ENCODE measurements at regions not wholly inside any gene's neighbourhood (a gene's known extent, or its start where the extent isn't known, plus 50 kb on each side); places are given as distances from the start of the nearest gene placed in this dataset.

GRCh38 chr2:192292478-192292877 lies 97.7 kb upstream of the TMEFF2 start:
- H3K4me3 ChIP-seq (ENCODE audit: insufficient read depth, low read depth, low read length, poor library complexity, severe bottlenecking): no peak overlapping the region
- no peaks in the 10 kb centered on the region for H3K27me3 ChIP-seq (replicated peaks; ENCODE audit: control insufficient read depth, insufficient read depth, low read length, poor library complexity, severe bottlenecking)
- H3K36me3 ChIP-seq (ENCODE audit: control insufficient read depth, insufficient read depth, low read length): no peaks in the 10 kb centered on the region
- DNase-seq: no peak
- H3K27ac ChIP-seq (ENCODE audit: insufficient read depth, low read length, poor library complexity, severe bottlenecking): no peak overlapping the region
- H3K9me3 ChIP-seq (ENCODE audit: control insufficient read depth, low read length): no peaks in the 10 kb centered on the region
- no peaks in the 10 kb centered on the region for H3K4me1 ChIP-seq (ENCODE audit: control insufficient read depth, insufficient read depth, low read length, poor library complexity, severe bottlenecking)

GRCh38 chr2:192288295-192288694 lies 93.6 kb upstream of the TMEFF2 start:
- no peaks in the 10 kb centered on the region for H3K4me1 ChIP-seq (ENCODE audit: control insufficient read depth, insufficient read depth, low read length, poor library complexity, severe bottlenecking)
- H3K36me3 ChIP-seq (ENCODE audit: control insufficient read depth, insufficient read depth, low read length): no peaks in the 10 kb centered on the region
- no peaks in the 10 kb centered on the region for H3K9me3 ChIP-seq (ENCODE audit: control insufficient read depth, low read length)
- no peaks in the 10 kb centered on the region for H3K27me3 ChIP-seq (replicated peaks; ENCODE audit: control insufficient read depth, insufficient read depth, low read length, poor library complexity, severe bottlenecking)
- no peak overlapping the region for H3K27ac ChIP-seq (ENCODE audit: insufficient read depth, low read length, poor library complexity, severe bottlenecking)
- no peak for DNase-seq
- no peak overlapping the region for H3K4me3 ChIP-seq (ENCODE audit: insufficient read depth, low read depth, low read length, poor library complexity, severe bottlenecking)

GRCh38 chr2:192286093-192286701 lies 91.5 kb upstream of the TMEFF2 start:
- no peak overlapping the region for H3K27ac ChIP-seq (ENCODE audit: insufficient read depth, low read length, poor library complexity, severe bottlenecking)
- no peaks in the 10 kb centered on the region for H3K27me3 ChIP-seq (replicated peaks; ENCODE audit: control insufficient read depth, insufficient read depth, low read length, poor library complexity, severe bottlenecking)
- no peaks in the 10 kb centered on the region for H3K9me3 ChIP-seq (ENCODE audit: control insufficient read depth, low read length)
- no peaks in the 10 kb centered on the region for H3K4me1 ChIP-seq (ENCODE audit: control insufficient read depth, insufficient read depth, low read length, poor library complexity, severe bottlenecking)
- DNase-seq: no peak
- H3K4me3 ChIP-seq (ENCODE audit: insufficient read depth, low read depth, low read length, poor library complexity, severe bottlenecking): no peak overlapping the region
- no peaks in the 10 kb centered on the region for H3K36me3 ChIP-seq (ENCODE audit: control insufficient read depth, insufficient read depth, low read length)

- no peaks in the 10 kb centered on the region for H3K9me3 ChIP-seq (ENCODE audit: control insufficient read depth, low read length)
- H3K27me3 ChIP-seq (replicated peaks; ENCODE audit: control insufficient read depth, insufficient read depth, low read length, poor library complexity, severe bottlenecking): no peaks in the 10 kb centered on the region
- DNase-seq: no peak
- H3K27ac ChIP-seq (ENCODE audit: insufficient read depth, low read length, poor library complexity, severe bottlenecking): no peak overlapping the region
- no peak overlapping the region for H3K4me3 ChIP-seq (ENCODE audit: insufficient read depth, low read depth, low read length, poor library complexity, severe bottlenecking)
- no peaks in the 10 kb centered on the region for H3K36me3 ChIP-seq (ENCODE audit: control insufficient read depth, insufficient read depth, low read length)
- no peaks in the 10 kb centered on the region for H3K4me1 ChIP-seq (ENCODE audit: control insufficient read depth, insufficient read depth, low read length, poor library complexity, severe bottlenecking)
These were observed 88.7 kb upstream of the TMEFF2 start for GRCh38 chr2:192283450-192283849.

- Histone ChIP-seq H3K9me3 (ENCODE audit: control insufficient read depth, low read length) (no peaks in the 10 kb centered on the region), H3K36me3 (ENCODE audit: control insufficient read depth, insufficient read depth, low read length) (no peaks in the 10 kb centered on the region), H3K4me3 (ENCODE audit: insufficient read depth, low read depth, low read length, poor library complexity, severe bottlenecking) (no peak overlapping the region), H3K27ac (ENCODE audit: insufficient read depth, low read length, poor library complexity, severe bottlenecking) (no peak overlapping the region), H3K27me3 (replicated peaks; ENCODE audit: control insufficient read depth, insufficient read depth, low read length, poor library complexity, severe bottlenecking) (no peaks in the 10 kb centered on the region), H3K4me1 (ENCODE audit: control insufficient read depth, insufficient read depth, low read length, poor library complexity, severe bottlenecking) (no peaks in the 10 kb centered on the region)
- no peak for DNase-seq
These were observed 84.0 kb upstream of the TMEFF2 start for GRCh38 chr2:192278701-192279100.

GRCh38 chr2:192277494-192278109 lies 82.9 kb upstream of the TMEFF2 start:
- H3K27ac ChIP-seq (ENCODE audit: insufficient read depth, low read length, poor library complexity, severe bottlenecking): no peak overlapping the region
- no peaks in the 10 kb centered on the region for H3K9me3 ChIP-seq (ENCODE audit: control insufficient read depth, low read length)
- no peaks in the 10 kb centered on the region for H3K36me3 ChIP-seq (ENCODE audit: control insufficient read depth, insufficient read depth, low read length)
- H3K4me1 ChIP-seq (ENCODE audit: control insufficient read depth, insufficient read depth, low read length, poor library complexity, severe bottlenecking): no peaks in the 10 kb centered on the region
- DNase-seq: no peak
- no peak overlapping the region for H3K4me3 ChIP-seq (ENCODE audit: insufficient read depth, low read depth, low read length, poor library complexity, severe bottlenecking)
- no peaks in the 10 kb centered on the region for H3K27me3 ChIP-seq (replicated peaks; ENCODE audit: control insufficient read depth, insufficient read depth, low read length, poor library complexity, severe bottlenecking)

GRCh38 chr2:192275632-192276031 lies 80.9 kb upstream of the TMEFF2 start:
- no peak overlapping the region for H3K4me3 ChIP-seq (ENCODE audit: insufficient read depth, low read depth, low read length, poor library complexity, severe bottlenecking)
- no peaks in the 10 kb centered on the region for H3K4me1 ChIP-seq (ENCODE audit: control insufficient read depth, insufficient read depth, low read length, poor library complexity, severe bottlenecking)
- H3K27ac ChIP-seq (ENCODE audit: insufficient read depth, low read length, poor library complexity, severe bottlenecking): no peak overlapping the region
- no peaks in the 10 kb centered on the region for H3K9me3 ChIP-seq (ENCODE audit: control insufficient read depth, low read length)
- no peaks in the 10 kb centered on the region for H3K27me3 ChIP-seq (replicated peaks; ENCODE audit: control insufficient read depth, insufficient read depth, low read length, poor library complexity, severe bottlenecking)
- no peak for DNase-seq
- H3K36me3 ChIP-seq (ENCODE audit: control insufficient read depth, insufficient read depth, low read length): no peaks in the 10 kb centered on the region

GRCh38 chr2:192267484-192267883 lies 72.8 kb upstream of the TMEFF2 start:
- no peaks in the 10 kb centered on the region for H3K36me3 ChIP-seq (ENCODE audit: control insufficient read depth, insufficient read depth, low read length)
- DNase-seq: no peak
- H3K4me3 ChIP-seq (ENCODE audit: insufficient read depth, low read depth, low read length, poor library complexity, severe bottlenecking): no peak overlapping the region
- no peak overlapping the region for H3K27ac ChIP-seq (ENCODE audit: insufficient read depth, low read length, poor library complexity, severe bottlenecking)
- H3K27me3 ChIP-seq (replicated peaks; ENCODE audit: control insufficient read depth, insufficient read depth, low read length, poor library complexity, severe bottlenecking): no peaks in the 10 kb centered on the region
- H3K9me3 ChIP-seq (ENCODE audit: control insufficient read depth, low read length): no peaks in the 10 kb centered on the region
- H3K4me1 ChIP-seq (ENCODE audit: control insufficient read depth, insufficient read depth, low read length, poor library complexity, severe bottlenecking): no peaks in the 10 kb centered on the region

GRCh38 chr2:192265751-192266150 lies 71.0 kb upstream of the TMEFF2 start:
- no peaks in the 10 kb centered on the region for H3K27me3 ChIP-seq (replicated peaks; ENCODE audit: control insufficient read depth, insufficient read depth, low read length, poor library complexity, severe bottlenecking)
- H3K9me3 ChIP-seq (ENCODE audit: control insufficient read depth, low read length): no peaks in the 10 kb centered on the region
- H3K36me3 ChIP-seq (ENCODE audit: control insufficient read depth, insufficient read depth, low read length): no peaks in the 10 kb centered on the region
- no peaks in the 10 kb centered on the region for H3K4me1 ChIP-seq (ENCODE audit: control insufficient read depth, insufficient read depth, low read length, poor library complexity, severe bottlenecking)
- no peak overlapping the region for H3K27ac ChIP-seq (ENCODE audit: insufficient read depth, low read length, poor library complexity, severe bottlenecking)
- DNase-seq: no peak
- H3K4me3 ChIP-seq (ENCODE audit: insufficient read depth, low read depth, low read length, poor library complexity, severe bottlenecking): no peak overlapping the region

- no peak for DNase-seq
These were observed 59.7 kb upstream of the TMEFF2 start for GRCh38 chr2:192254444-192254843.

More at GRCh38 chr2:192254444-192254843, 59.7 kb upstream of the TMEFF2 start:
- no peaks in the 10 kb centered on the region for H3K4me1 ChIP-seq (ENCODE audit: control insufficient read depth, insufficient read depth, low read length, poor library complexity, severe bottlenecking)
- H3K36me3 ChIP-seq (ENCODE audit: control insufficient read depth, insufficient read depth, low read length): no peaks in the 10 kb centered on the region
- H3K4me3 ChIP-seq (ENCODE audit: insufficient read depth, low read depth, low read length, poor library complexity, severe bottlenecking): no peak overlapping the region
- H3K9me3 ChIP-seq (ENCODE audit: control insufficient read depth, low read length): no peaks in the 10 kb centered on the region
- H3K27me3 ChIP-seq (replicated peaks; ENCODE audit: control insufficient read depth, insufficient read depth, low read length, poor library complexity, severe bottlenecking): no peaks in the 10 kb centered on the region
- H3K27ac ChIP-seq (ENCODE audit: insufficient read depth, low read length, poor library complexity, severe bottlenecking): no peak overlapping the region
